GM10266 (cell line): ENCODE measurements at regions not wholly inside any gene's neighbourhood (a gene's known extent, or its start where the extent isn't known, plus 50 kb on each side); places are given as distances from the start of the nearest gene placed in this dataset.

Source experiments
- DNase-seq: peaks from one replicate; pipeline ENCODE4 v3.0.0; 2012; ENCODE audit errors: extremely low spot score
- CTCF ChIP-seq: IDR thresholded peaks from 2 replicates; pipeline ENCODE4 v1.5.1; 2012; ENCODE audit warnings: mild to moderate bottlenecking, low read depth; ENCODE audit not compliant: control insufficient read depth, insufficient read depth; ENCODE audit errors: missing control alignments

GRCh38 chr3:194219826-194220410 lies 84.0 kb downstream of the HES1 start:
- DNase-seq = no peak
- no peak for TF ChIP-seq CTCF

GRCh38 chr3:194220901-194221326 lies 85.0 kb downstream of the HES1 start:
- no peak for DNase-seq
- TF ChIP-seq CTCF = no peak

GRCh38 chr3:194221336-194221735 lies 85.4 kb downstream of the HES1 start:
- no peak for TF ChIP-seq CTCF
- DNase-seq = no peak

- TF ChIP-seq CTCF = no peak
- no peak for DNase-seq
These were observed 88.0 kb downstream of the HES1 start for GRCh38 chr3:194223951-194224350.

GRCh38 chr3:194224471-194225417 lies 88.8 kb downstream of the HES1 start:
- TF ChIP-seq CTCF = no peak
- no peak for DNase-seq

GRCh38 chr3:194225418-194225812 lies 89.5 kb downstream of the HES1 start:
- DNase-seq = no peak
- TF ChIP-seq CTCF = no peak
